Peyer's patch (tissue), 4 donors: ENCODE measurements at regions not wholly inside any gene's neighbourhood (a gene's known extent, or its start where the extent isn't known, plus 50 kb on each side); places are given as distances from the start of the nearest gene placed in this dataset.

Experiments used
- DNase-seq, 3 donors: peaks; one replicate each; pipeline ENCODE4 v3.0.0-alpha.2; 2017 to 2019
- H3K27ac ChIP-seq, 4 donors: fragments of 200-600 bp; sonication (generic); one replicate each; pipeline ENCODE4 v1.5.1; 2016 to 2019
- H3K27me3 ChIP-seq, 2 donors: fragments of 200-600 bp; sonication (generic); one replicate each; pipeline ENCODE4 v1.5.1; 2019
- H3K36me3 ChIP-seq, 3 donors: fragments of 200-600 bp; sonication (generic); one replicate each; pipeline ENCODE4 v1.5.1; 2016 to 2019
- H3K4me1 ChIP-seq, 4 donors: fragments of 200-600 bp; sonication (generic); one replicate each; pipeline ENCODE4 v1.5.1; 2016 to 2019
- H3K4me3 ChIP-seq, 4 donors: fragments of 200-600 bp; sonication (generic); 1 replicate in 3 of 4; 2 replicates in 1 of 4; pipeline ENCODE4 v1.5.1; 2016 to 2019; ENCODE audit warnings: mild to moderate bottlenecking in 1 of 4
- H3K9me3 ChIP-seq, 4 donors: fragments of 200-600 bp; sonication (generic); one replicate each; pipeline ENCODE4 v1.5.1; 2016 to 2019; ENCODE audit warnings: mild to moderate bottlenecking in 1 of 4
- POLR2A ChIP-seq, 2 donors: fragments of 450-650 bp; IDR thresholded peaks; one replicate each; pipeline ENCODE4 v1.5.1; 2017; ENCODE audit warnings: antibody characterized with exemption in 2 of 2, mild to moderate bottlenecking in 2 of 2, moderate library complexity in 2 of 2
- TF ChIP-seq, protein P1 (sequence below), 6 experiments: fragments of 450-650 bp in 4 of 6; fragments of 200-600 bp in 2 of 6; sonication (generic) in 1 of 6; IDR thresholded peaks; one replicate each; pipeline ENCODE4 v1.5.1; 2017 to 2019; ENCODE audit warnings: antibody characterized with exemption in 6 of 6, mild to moderate bottlenecking in 3 of 6, moderate library complexity in 1 of 6

- H3K9me3 ChIP-seq: no peaks in the 10 kb centered on the region
- no peaks in the 10 kb centered on the region for H3K4me1 ChIP-seq
- H3K27ac ChIP-seq: no peak overlapping the region
- no peak for DNase-seq
- no peak for TF ChIP-seq POLR2A (IDR thresholded peaks at IDR 0.05)
- TF ChIP-seq, protein P1, sequence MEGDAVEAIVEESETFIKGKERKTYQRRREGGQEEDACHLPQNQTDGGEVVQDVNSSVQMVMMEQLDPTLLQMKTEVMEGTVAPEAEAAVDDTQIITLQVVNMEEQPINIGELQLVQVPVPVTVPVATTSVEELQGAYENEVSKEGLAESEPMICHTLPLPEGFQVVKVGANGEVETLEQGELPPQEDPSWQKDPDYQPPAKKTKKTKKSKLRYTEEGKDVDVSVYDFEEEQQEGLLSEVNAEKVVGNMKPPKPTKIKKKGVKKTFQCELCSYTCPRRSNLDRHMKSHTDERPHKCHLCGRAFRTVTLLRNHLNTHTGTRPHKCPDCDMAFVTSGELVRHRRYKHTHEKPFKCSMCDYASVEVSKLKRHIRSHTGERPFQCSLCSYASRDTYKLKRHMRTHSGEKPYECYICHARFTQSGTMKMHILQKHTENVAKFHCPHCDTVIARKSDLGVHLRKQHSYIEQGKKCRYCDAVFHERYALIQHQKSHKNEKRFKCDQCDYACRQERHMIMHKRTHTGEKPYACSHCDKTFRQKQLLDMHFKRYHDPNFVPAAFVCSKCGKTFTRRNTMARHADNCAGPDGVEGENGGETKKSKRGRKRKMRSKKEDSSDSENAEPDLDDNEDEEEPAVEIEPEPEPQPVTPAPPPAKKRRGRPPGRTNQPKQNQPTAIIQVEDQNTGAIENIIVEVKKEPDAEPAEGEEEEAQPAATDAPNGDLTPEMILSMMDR (IDR thresholded peaks at IDR 0.05): no peak
- no peaks in the 10 kb centered on the region for H3K36me3 ChIP-seq
- no peak overlapping the region for H3K4me3 ChIP-seq
- H3K27me3 ChIP-seq: no peaks in the 10 kb centered on the region
Measured at GRCh38 chr6:6390849-6391602, 70.6 kb upstream of the F13A1 start.

GRCh38 chr6:6392214-6393068, 72.0 kb upstream of the F13A1 start:
- H3K4me1 ChIP-seq: no peaks in the 10 kb centered on the region
- no peak overlapping the region for H3K4me3 ChIP-seq
- no peaks in the 10 kb centered on the region for H3K36me3 ChIP-seq
- H3K27ac ChIP-seq: no peak overlapping the region
- H3K27me3 ChIP-seq: no peaks in the 10 kb centered on the region
- TF ChIP-seq, protein P1 (IDR thresholded peaks at IDR 0.05): no peak
- no peak for TF ChIP-seq POLR2A (IDR thresholded peaks at IDR 0.05)
- H3K9me3 ChIP-seq: no peaks in the 10 kb centered on the region
- no peak for DNase-seq

GRCh38 chr6:6393069-6393529, 72.6 kb upstream of the F13A1 start:
- Histone ChIP-seq H3K4me3 (no peak overlapping the region), H3K27me3 (no peaks in the 10 kb centered on the region), H3K9me3 (no peaks in the 10 kb centered on the region), H3K27ac (no peak overlapping the region), H3K36me3 (no peaks in the 10 kb centered on the region), H3K4me1 (no peaks in the 10 kb centered on the region)
- DNase-seq: no peak
- TF ChIP-seq POLR2A (IDR thresholded peaks at IDR 0.05): no peak
- TF ChIP-seq, protein P1 (IDR thresholded peaks at IDR 0.05): no peak

DNA sequence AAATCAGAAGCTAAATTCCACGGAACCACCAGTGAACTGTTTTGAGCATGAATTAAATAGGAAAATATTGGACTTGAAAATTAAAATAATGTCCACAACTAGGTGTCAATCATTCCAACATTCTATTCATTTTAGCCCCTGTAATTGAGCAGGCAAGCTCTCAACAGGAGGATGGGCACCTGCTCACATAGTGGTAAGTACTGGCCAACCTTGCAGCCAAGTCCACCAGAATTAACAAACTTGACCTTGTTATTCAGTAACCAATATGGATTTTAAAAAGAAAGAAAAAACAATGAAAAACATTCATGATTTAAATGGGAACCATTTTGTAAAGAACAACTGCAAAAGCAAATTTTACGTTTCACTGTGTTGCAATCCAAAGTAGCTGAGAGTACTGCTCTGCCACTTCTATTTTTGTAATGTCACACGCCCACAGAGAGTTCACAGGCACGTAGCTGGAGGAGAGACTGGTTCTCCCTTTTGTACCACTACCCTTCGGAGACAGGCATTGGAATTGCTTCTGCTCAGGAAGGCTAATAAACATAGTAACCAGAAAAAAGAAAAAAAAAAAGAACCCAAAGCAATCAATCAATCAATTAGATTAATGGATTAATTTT, 75.2 kb upstream of the F13A1 start:
- Histone ChIP-seq H3K9me3 (no peaks in the 10 kb centered on the region), H3K4me1 (no peaks in the 10 kb centered on the region), H3K27me3 (no peaks in the 10 kb centered on the region), H3K27ac (no peak overlapping the region), H3K4me3 (no peak overlapping the region), H3K36me3 (no peaks in the 10 kb centered on the region)
- no peak for DNase-seq
- TF ChIP-seq POLR2A (IDR thresholded peaks at IDR 0.05): no peak
- TF ChIP-seq, protein P1 (IDR thresholded peaks at IDR 0.05): no peak

- H3K4me1 ChIP-seq: no peaks in the 10 kb centered on the region
- no peaks in the 10 kb centered on the region for H3K36me3 ChIP-seq
- H3K27ac ChIP-seq: no peak overlapping the region
- no peaks in the 10 kb centered on the region for H3K9me3 ChIP-seq
- TF ChIP-seq POLR2A (IDR thresholded peaks at IDR 0.05): no peak
- TF ChIP-seq, protein P1 (IDR thresholded peaks at IDR 0.05): no peak
- DNase-seq: no peak
- H3K27me3 ChIP-seq: no peaks in the 10 kb centered on the region
- H3K4me3 ChIP-seq: no peak overlapping the region
Measured at GRCh38 chr6:6397842-6398241, 77.4 kb upstream of the F13A1 start.
